Cardiac fibroblast (primary cell): ENCODE measurements at regions not wholly inside any gene's neighbourhood (a gene's known extent, or its start where the extent isn't known, plus 50 kb on each side); places are given as distances from the start of the nearest gene placed in this dataset.

ENCODE experiments used
- DNase-seq, 2 donors: peaks; one replicate each; pipeline versions ENCODE4 v3.0.0 to v3.0.0-alpha.2; 2010; ENCODE audit warnings: low read depth in 2 of 2
- H3K4me3 ChIP-seq, 2 donors: replicated peaks in 1 of 2; 1 replicate in 1 of 2; 2 replicates in 1 of 2; pipeline ENCODE4 v1.5.1; 2011; ENCODE audit warnings: low read depth in 2 of 2, low read length in 2 of 2, mild to moderate bottlenecking in 2 of 2, moderate library complexity in 1 of 2
- CTCF ChIP-seq: IDR thresholded peaks from one replicate; pipeline ENCODE4 v1.5.1; 2011; ENCODE audit warnings: low read depth, mild to moderate bottlenecking, low read length, inconsistent platforms

- TF ChIP-seq CTCF = no peak
- DNase-seq = no peak
Measured at GRCh38 chr3:117817103-117817502, 1107.5 kb downstream of the TUSC7 start.

GRCh38 chr3:117818592-117818991 is 1109.0 kb downstream of the TUSC7 start:
- H3K4me3 ChIP-seq = no peak overlapping the region
- no peak for DNase-seq
- no peak for TF ChIP-seq CTCF

More at GRCh38 chr3:117817103-117817502, 1107.5 kb downstream of the TUSC7 start:
- H3K4me3 ChIP-seq = no peak overlapping the region

- TF ChIP-seq CTCF = no peak
- peak; percentile 7 to 41 for DNase-seq
- no peak overlapping the region for H3K4me3 ChIP-seq
Measured at GRCh38 chr3:117820658-117821299, 1111.2 kb downstream of the TUSC7 start.

GRCh38 chr3:117822416-117822815 is 1112.8 kb downstream of the TUSC7 start:
- no peak for DNase-seq
- no peak overlapping the region for H3K4me3 ChIP-seq
- TF ChIP-seq CTCF = no peak

GRCh38 chr3:117836296-117836695 is 1126.7 kb downstream of the TUSC7 start:
- DNase-seq = no peak
- H3K4me3 ChIP-seq = no peak overlapping the region
- TF ChIP-seq CTCF = no peak

GRCh38 chr3:117837391-117837790 is 1127.8 kb downstream of the TUSC7 start:
- no peak overlapping the region for H3K4me3 ChIP-seq
- no peak for DNase-seq
- no peak for TF ChIP-seq CTCF

GRCh38 chr3:117842086-117842485 is 1132.5 kb downstream of the TUSC7 start:
- H3K4me3 ChIP-seq = no peak overlapping the region
- no peak for TF ChIP-seq CTCF
- no peak for DNase-seq
